ENCODE measurements at regions not wholly inside any gene's neighbourhood (a gene's known extent, or its start where the extent isn't known, plus 50 kb on each side); places are given as distances from the start of the nearest gene placed in this dataset.
A peak's percentile ranks its signal among the peaks of the same experiment; 100 is the strongest.
"Not testable (repeated sequence)": the region's sequence is repeated elsewhere in the genome, so short reads cannot be mapped to it uniquely, and the experiment has no call there.

DNA sequence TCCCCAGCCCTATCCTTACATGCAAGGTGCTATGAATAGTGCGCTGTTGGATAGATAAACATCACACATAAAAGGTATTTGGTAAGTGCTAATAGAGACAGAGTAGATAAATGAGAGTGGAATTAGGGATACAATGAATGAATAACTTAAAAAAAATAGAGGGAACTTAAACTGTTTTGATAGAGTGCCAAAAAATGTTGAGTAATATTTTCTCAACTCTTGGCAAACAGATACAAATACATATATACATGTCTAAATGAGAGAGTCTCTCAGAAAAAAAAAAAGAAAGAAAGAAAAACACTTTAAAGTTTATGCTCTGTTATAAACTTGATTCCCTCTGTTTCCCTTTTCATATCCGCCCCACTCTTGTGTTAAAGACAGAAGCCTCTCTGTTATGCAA is 667.4 kb downstream of the ROBO2 start:
- no peak for DNase-seq (ENCODE audit: low spot score)

DNA sequence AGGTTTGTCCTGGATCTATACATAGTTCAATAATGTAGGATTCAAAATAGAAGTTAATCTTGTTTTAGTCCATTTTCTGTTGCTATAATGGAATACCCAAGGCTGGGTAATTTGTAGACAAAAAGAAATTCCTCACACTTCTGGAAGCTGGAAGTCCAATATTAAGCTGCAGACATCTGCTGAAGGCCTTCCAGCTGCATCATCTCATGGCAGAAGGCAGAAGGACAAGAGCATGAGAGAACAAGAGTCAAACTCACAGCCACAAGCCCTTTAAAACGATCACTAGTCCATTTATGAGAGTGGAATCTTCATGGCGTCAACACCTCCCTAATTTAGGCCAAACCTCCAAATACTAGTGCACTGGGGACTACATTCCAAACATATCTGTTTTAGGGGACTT is 669.3 kb downstream of the ROBO2 start:
- DNase-seq (ENCODE audit: low spot score) = no peak

DNA sequence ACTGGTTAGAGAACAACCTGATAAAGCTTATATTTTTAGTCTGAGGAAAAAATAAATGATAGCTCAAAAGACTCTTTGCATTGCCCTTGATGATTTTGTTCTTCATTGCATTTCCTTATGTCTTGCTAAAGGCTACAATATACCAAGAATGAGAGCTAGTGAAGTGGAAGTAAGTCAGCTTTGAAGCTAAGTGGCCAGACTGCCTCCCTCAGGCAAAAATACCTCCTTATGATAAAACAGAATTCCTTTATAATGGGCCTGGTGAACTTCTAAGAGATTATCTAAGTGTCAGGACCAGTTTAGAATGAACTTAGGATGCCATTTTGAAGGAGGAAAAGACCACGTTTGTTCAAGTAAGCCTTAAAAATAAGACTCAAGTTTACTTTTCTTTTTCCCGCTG is 678.4 kb downstream of the ROBO2 start:
- DNase-seq (ENCODE audit: low spot score) = no peak

DNA sequence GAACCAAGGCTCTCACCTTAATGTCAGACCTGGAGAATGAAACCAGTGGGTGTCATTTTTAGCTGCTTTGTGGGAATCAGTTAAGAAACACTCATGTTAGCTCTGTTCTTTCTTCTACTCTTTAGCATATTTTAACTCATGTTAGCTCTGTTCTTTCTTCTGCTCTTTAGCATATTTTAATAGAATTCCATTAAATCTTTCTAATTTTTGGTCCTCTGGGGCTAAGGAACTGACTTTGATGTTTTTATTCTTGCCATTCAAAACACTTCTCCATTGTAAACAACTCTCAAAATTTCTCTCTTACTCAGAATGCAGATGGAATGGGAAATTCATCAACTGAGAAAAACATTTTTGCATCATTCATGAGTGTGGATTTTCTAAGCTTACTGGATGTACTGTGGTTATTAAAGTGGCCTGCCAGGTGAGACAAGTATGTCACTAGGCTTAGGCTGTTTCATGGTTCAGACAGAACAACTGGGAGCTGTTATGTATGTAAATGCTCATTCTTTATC is 680.6 kb downstream of the ROBO2 start:
- no peak for DNase-seq (ENCODE audit: low spot score)

DNA sequence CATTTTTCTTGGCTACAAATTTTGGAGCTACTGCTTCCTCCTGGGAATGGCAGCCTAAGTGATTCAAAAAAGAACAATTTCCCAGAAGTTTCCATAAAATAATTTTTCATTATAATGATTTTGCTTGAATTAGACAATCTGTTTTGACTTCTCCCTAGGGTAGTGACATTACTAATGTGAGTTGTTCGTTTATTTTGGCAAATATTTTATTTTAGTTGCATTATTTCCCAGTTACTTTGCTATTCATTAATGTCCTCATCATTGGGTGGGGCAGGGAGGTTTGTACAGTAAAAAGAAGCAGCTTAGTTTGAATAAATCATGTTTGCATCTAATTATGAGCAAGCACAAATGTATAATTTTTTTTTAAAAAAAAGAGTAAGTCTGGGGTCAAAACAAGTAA is 686.6 kb downstream of the ROBO2 start:
- DNase-seq (ENCODE audit: low spot score) = no peak

DNA sequence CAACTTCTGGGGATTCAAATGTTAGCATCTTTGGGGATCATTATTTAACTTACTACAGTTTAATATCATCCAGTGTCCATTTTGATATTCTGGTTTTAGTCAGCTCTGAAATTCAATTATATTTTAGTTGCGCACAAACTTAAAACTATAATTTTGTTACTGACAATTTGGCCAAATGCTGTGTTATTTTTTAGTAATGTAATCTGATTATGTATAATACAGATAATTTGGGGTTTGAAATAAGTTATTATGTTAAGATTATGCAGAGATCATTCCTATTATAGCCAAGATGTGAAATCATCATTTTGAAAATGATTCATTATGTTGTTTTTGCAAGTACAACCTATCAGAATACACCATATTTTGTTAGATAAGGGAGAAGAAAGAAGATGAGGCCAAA is 706.1 kb downstream of the ROBO2 start:
- DNase-seq (ENCODE audit: low spot score) = no peak

DNA sequence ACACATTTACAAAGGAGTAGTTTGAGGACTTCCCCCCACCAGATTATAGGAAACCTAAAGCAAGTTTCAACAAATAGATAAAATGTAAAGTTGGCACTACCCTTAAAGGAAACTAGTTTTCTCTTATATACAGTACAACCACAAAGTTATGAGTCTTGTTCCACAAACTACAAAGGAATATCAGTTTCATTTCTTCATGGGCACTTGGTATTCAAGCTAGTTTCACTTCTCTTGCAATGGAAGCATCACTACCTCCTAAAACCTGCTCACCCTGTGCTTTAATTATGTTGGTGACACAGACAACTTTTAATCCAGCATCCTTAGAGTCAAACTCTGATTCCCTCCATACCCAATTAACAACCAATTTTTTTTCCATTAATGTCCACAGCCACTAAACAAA is 707.0 kb downstream of the ROBO2 start:
- DNase-seq (ENCODE audit: low spot score) = no peak

DNA sequence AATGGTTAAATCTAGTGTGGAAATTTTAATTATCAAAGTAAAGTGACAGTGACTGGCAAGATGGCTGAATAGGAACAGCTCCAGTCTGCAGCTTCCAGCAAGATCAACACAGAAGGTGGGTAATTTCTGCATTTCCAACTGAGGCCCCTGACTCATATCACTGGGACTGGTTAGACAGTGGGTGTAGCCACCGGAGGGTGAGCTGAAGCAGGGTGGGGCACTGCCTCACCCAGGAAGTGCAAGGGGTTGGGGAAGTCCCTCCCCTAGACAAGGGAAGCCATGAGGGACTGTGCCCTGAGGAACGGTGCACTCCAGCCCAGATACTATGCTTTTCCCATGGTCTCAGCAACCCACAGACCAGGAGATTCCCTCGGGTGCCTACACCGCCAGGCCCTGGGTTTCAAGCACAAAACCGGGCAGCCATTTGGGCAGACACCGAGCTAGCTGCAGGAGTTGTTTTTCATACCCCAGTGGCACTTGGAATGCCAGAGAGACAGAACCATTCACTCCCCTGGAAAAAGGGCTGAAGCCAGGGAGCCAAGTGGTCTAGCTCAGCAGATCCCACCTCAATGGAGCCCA is 716.6 kb downstream of the ROBO2 start:
- DNase-seq (ENCODE audit: low spot score) = not testable (repeated sequence)

DNA sequence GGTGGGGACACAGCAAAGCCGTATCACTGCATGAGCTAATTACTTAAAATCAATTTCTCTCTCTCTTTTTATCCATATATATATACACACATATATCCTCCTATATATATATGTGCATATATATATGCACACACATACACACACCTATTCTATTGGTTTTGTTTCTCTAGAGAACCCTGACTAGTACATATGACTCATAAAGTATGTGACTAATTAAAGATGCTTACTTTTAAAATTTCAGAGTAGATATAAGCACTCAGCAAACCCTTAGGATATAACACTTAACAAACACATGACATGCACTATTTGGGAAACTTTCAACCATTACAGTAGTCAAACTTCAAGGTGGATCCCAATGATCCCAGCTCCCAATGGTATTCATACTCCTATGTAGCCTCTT is 732.6 kb downstream of the ROBO2 start:
- no peak for DNase-seq (ENCODE audit: low spot score)

DNA sequence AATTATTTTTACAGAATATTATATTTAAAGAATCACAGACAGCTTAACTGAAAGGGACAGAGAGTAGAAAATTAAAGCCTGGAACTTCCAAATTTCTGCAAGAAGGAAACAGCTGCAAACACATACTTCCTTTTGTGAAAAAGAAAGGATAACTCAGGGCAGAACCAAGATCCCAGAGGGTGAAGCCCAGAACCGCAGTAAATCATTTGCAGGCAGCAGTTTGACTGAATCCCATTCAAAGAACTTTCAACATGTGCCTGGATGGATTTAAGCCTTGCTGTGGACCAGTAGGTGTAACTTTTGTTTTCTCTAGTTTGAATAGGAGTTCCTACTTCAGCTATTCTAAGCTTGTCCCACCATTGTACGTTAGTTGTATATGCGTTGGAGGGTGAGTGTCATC is 733.2 kb downstream of the ROBO2 start:
- no peak for DNase-seq (ENCODE audit: low spot score)

DNA sequence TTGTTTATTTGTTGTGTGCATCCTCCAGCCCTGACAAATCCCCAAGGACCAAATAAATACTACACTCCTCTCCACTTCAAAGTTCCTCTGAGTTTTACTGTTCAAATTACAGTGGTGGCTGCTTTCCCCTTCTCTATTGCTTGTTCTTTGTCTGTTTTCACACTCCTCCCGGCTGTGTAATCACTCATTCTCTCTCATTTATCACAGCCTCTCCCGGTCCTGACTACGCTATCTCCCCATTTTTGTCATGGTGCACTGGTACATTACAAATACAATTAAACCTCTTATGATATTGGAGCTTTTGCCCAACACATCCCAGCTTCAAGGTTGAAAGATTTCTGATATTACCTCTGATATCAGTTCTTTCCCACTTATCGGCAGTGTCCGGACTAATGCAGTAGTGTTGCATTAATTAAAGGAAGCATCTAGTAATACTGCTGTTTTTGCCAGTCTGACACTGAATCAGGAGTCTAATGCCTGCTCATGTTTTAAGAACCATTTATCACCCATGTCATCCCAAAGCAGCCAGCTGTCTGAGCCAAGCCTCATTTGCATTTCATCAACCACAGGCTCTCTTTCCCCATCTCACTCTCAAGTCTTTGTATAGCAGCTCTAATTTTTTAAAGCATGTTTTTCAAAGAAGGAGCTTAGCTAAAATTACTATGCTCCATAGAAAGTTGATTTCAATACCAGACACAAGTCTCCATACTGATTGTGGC is 740.5 kb downstream of the ROBO2 start:
- DNase-seq (ENCODE audit: low spot score) = no peak

DNA sequence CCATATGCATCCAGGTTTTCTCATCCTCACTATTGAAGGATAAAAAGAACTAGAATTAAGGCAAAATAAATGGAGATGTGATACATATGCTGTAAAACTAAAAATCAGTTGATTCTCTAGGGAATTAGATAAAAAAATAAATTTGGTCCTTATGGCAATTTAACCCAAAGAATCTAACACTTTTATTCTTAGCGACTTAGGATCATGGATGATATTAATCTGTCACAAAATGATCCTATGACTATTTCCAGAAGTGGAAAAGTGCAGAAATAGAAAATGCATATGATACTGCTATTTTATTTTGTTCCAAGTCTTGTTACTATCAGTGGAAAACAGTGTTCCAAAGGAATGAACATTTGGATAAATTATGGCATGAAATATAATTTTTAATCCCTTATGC is 746.3 kb downstream of the ROBO2 start:
- DNase-seq (ENCODE audit: low spot score) = no peak

DNA sequence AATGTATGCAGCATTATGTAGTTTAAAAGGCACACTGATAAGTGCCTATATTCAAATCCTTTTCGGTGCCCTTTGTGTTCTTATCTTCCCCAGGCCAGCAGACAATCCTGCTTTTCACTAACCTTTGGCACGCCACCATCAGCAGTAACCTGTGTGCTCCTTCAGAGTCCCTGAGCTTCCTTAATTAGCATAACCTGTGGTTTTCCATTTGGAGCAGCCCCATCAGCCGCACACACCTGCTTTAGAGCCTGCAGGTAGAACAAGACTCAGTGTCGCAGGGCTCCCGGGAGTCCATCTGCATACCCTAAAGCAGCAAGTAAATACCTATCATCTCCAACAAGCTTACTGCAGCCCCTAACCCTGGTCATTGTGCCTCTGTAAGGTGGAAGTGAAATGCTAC is 755.1 kb downstream of the ROBO2 start:
- no peak for DNase-seq (ENCODE audit: low spot score)

DNA sequence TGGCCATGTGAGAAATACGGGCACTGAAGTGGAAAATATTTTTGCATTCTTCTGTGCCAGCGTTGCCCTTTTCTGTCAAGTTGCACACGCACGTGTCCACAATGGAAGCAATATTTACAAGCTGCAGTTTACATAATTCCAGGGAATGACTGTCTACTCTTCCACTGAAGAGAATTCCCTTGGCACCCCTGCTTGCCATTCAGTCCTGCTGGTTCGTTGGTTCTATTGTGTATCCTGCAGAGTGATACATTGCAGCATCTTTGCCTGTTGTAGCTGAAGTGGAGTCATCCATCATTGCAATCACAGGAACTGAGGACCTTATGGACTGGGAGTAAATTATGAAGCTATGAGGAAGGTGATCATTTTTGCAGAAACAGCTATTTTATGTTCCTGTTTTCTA is 759.4 kb downstream of the ROBO2 start:
- no peak for DNase-seq (ENCODE audit: low spot score)

DNA sequence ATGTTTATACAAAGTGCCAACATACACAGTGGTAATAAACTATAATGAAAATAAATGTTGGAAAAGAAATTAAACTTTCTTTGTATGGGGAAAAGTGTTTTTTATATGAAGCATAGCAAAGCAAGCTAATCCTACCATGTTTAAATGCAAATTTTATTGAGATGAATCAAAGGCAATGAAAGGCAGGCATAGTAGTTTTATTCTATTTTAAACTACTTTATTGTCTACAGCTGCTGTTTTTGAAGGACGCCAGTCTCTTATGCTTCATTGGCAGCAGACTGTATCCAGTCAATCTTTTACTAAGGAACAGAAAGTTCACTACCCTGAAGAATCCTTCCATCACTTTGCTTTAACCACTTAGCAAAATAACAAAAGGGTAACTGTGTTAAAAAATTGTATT is 761.0 kb downstream of the ROBO2 start:
- DNase-seq (ENCODE audit: low spot score) = no peak

DNA sequence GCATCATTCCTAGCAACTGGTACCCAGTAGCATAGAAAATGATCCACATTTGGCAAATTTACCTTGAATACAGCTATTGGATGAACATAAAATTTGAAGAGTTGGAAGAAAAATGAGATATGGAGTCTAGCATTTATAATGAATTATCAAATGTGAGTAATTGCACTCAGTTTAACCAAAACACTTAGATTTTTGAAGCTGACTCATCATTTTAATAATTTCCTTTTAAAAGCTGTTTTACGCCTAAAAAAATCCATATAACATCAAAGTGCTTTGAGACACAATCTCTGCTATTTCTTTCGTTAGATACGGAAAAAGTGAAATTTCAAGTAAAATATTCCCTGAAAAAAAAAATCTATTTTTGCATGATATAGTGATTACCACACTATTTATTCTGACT is 767.4 kb downstream of the ROBO2 start:
- no peak for DNase-seq (ENCODE audit: low spot score)

DNA sequence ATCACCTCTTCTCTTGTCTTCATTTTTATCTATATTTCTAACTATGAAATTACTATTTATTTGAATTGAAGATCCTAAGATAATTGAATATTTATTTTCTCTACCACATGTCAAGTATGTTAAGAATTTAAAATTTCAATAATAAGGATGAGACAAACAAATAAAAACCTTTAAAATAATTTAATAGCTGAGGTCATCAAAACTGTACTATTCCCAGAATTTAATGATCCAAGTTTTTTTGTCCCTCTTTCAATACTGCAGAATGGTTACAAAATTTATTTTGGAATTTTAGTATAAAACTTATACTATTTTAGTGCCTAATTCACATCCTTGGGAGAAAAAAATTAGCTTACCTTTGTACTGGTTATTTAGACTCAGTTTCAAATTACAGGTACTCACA is 774.9 kb downstream of the ROBO2 start:
- DNase-seq (ENCODE audit: low spot score) = no peak

DNA sequence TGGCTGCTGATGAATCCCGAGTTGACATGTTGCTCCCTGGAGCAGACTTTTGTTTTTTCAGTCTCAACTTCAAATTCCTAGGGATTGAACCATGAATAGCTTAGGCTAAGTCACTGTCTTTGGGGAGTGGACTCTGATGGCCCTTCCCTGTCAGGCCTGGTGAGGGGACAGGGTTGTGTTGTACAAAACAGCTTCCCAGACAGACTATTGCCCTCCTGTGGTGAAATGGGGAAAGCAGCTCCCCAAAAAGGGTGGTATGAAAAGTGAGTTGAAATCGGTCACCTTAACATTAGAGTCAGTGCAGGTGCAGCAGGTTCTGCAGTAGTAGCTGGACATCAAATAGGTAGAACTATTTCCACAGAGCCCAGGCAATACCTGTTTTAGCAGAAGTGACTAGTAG is 775.6 kb downstream of the ROBO2 start:
- no peak for DNase-seq (ENCODE audit: low spot score)

DNA sequence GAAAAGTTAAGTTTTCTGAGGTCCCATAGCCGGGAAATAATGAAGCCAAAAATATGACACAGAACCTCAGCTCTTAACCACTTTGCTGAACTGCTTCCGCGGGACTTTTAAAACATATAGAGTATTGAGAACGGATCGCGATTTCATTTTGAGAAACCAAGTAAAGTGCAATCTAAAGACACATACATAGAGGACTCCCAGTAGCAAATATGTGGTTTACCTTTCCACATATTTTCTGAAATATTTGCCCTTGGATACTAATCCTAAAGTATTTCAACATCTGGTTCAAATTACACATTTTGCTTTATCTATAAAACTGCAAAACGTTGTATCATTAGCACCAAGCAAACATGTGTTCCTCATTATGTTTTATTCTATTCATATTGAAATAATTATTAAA is 776.5 kb downstream of the ROBO2 start:
- DNase-seq (ENCODE audit: low spot score) = no peak

DNA sequence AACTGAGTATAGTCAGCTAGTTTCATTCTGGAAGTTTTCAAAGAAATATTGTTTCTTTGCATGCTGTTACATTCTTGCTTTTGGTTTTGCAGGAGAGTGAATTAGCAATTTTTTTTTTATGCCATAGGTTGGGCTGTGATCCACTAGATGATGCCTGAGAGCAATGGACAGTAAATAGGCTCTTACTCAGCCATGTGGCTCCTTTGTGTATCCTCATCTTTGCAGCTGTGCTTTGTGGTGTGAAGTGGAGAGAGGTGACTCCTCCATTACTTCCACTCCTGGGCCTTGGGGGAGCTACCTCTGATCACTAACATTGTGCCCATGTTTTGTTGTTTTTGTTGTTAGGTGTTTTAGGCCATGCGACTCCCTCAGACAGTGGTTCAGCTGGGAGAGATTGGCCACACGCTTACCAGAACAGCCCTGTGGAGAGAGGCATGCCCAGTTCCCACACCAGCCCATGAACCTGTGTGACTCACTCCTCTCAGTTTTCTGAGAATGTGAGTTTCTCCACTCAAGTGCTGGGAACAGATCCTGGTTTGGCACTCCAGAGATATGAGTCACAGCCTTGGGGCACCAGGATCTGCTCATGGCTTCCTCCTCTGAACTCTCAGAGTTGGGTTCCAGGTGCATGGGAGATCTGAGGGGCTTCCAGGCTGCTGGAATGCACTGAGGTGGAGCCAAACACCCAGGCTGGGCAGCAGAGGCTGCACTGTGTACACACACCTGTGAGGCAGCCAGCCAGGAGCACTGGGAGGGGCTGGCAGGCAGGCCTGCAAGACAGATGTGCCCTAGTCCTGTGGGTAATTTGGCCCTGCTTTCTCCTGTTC is 785.3 kb downstream of the ROBO2 start:
- peak; percentile 77 for DNase-seq (ENCODE audit: low spot score)

DNA sequence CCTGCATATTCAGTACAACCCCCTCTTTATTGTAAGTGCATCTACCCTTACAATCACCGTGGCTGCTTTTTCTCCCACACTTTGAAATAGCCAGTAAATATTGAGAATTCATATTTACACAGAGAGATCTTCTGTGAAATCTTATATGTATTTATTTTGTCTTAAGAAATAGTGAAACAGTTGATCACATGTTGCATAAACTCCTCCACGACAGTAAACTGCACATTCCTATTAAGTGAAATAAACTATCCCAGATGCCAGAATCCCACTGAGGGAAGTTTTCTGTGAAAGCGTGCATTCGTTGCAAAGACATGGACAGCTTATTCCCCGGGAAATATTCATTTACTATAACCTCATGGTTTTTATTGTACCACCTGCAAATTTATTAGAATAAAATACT is 796.0 kb downstream of the ROBO2 start:
- DNase-seq (ENCODE audit: low spot score) = no peak

DNA sequence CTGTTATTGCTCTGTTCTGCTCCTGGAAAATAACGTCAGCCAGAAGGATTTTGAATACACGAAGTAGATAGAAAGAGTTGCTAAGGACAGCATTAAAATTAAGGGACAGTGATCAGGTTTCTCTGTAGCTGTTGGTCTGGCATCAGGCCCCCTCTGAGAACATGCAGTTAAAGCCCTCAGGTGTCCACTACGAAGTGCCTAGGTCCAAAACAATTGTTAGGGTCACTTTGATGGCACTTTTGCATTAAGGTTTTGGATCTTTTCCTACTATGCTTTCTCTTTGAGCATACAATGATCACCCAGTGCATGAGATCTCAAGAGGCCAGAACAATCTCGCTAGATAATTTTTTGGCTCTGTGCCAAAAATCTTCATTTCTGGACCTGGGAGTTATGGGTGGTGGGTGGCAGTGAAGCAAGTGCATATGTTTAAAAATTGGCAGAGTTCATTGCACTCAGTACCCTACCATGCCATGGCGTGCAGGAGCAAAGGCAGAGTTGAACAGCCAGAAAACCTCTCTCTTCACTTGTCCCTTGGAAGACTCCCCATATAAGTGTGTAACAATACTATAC is 797.6 kb downstream of the ROBO2 start:
- DNase-seq (ENCODE audit: low spot score) = no peak

DNA sequence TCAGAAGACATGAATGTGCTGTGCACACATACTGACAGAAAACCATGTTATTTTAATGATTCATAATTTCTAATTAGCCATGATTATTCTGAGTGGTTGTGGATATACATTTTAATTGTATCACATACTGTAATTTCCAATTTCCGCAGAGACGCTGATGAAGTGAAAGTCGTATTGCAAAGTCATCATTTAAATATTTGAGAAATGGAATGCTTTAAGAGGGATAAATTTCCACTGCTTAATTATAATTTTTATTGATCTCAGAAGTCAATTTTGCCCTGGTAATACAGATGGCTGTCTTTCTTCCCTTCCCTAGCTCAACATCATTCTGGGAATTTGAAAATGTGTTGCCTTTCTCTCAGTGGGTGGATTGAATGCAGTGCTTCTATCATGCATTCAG is 819.3 kb downstream of the ROBO2 start:
- DNase-seq (ENCODE audit: low spot score) = no peak

Data from A172 (cell line).